Ishikawa (cell line): ENCODE measurements at regions not wholly inside any gene's neighbourhood (a gene's known extent, or its start where the extent isn't known, plus 50 kb on each side); places are given as distances from the start of the nearest gene placed in this dataset.

Experiments used
- CREB1 ChIP-seq: IDR thresholded peaks from 2 replicates; pipeline ENCODE4 v1.6.1; 2012; ENCODE audit warnings: low read depth
- EGR1 ChIP-seq: IDR thresholded peaks from 2 replicates; pipeline ENCODE4 v1.6.1; 2012
- EP300 ChIP-seq: IDR thresholded peaks from 2 replicates; pipeline ENCODE4 v1.6.1; 2012; ENCODE audit warnings: borderline replicate concordance
- MAX ChIP-seq: IDR thresholded peaks from 2 replicates; pipeline ENCODE4 v1.6.1; 2012
- NFIC ChIP-seq: IDR thresholded peaks from 2 replicates; pipeline ENCODE4 v1.6.1; 2012
- RAD21 ChIP-seq: IDR thresholded peaks from 2 replicates; pipeline ENCODE4 v1.6.1; 2012; ENCODE audit warnings: low read depth
- TAF1 ChIP-seq: IDR thresholded peaks from 2 replicates; pipeline ENCODE4 v1.6.1; 2012; ENCODE audit warnings: low read depth, mild to moderate bottlenecking
- TCF12 ChIP-seq: IDR thresholded peaks from 2 replicates; pipeline ENCODE4 v1.6.1; 2012; ENCODE audit warnings: low read depth
- TEAD4 ChIP-seq: IDR thresholded peaks from 2 replicates; pipeline ENCODE4 v1.6.1; 2012
- YY1 ChIP-seq: IDR thresholded peaks from 2 replicates; pipeline ENCODE4 v1.6.1; 2012; ENCODE audit warnings: low read depth

DNA sequence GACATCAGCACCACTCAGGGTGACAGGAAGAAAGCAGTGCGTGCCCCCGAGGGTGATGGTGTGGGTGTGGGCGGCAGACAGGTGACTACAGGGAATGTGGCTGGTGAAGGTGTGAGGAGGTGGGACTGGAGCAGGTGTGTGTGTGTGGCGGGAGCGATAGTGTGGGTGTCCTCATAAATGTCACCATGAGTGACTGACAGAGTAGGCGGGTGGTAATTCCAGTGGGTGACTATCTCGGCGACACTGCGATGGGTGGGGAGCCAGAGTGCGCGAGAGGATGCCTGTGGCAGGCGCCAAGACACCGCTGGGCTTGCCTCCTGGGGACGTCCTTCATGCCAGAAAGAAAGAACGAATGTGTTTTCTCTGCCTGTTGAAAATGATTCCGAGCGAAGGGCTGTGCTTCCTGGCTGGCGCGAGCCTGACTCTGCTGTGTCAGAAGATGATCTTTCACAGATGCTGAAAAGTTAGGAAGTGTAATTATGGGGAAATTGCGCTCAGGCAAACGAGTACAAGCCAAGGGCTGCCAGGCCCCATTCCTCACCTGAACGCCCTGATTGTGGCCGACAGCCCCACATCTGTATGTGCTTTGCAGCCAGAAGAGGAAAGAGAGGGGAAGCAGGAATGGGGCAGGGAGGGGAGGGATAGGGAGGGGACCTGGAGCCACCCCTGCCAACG is 98.8 kb upstream of the CD82 start:
- TF ChIP-seq MAX = no peak
- no peak for TF ChIP-seq NFIC
- no peak for TF ChIP-seq YY1
- TF ChIP-seq RAD21 = no peak
- no peak for TF ChIP-seq EGR1
- TF ChIP-seq TCF12 = no peak
- TF ChIP-seq CREB1 = no peak
- TF ChIP-seq EP300 = no peak
- no peak for TF ChIP-seq TAF1
- TF ChIP-seq TEAD4 = no peak
